Brain pericyte (primary cell): ENCODE measurements at regions not wholly inside any gene's neighbourhood (a gene's known extent, or its start where the extent isn't known, plus 50 kb on each side); places are given as distances from the start of the nearest gene placed in this dataset.
"Not testable (repeated sequence)": the region's sequence is repeated elsewhere in the genome, so short reads cannot be mapped to it uniquely, and the experiment has no call there.

Source experiments
- DNase-seq: peaks from one replicate; pipeline ENCODE4 v3.0.0-alpha.2; 2012; ENCODE audit warnings: low read depth, low spot score

DNA sequence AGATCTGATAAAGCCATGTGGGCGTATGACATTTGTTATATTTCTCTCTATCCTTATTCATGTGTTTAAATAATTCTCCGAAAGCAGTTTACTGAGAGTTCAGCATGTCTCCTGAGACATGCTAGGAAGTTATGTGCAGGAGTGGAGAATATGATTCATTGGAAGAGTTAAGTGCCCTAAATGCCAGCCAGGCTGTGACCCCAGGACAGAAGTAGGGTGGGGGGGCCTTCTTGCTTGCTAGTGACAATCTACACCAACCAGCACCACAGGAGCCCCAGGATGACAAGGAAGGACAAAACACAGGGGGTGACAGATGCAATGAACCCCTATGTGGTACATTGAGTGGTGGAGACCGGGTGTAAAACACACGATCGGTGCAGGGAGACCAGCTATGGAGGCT lies 79.5 kb upstream of the PLGLB2 start:
- not testable (repeated sequence) for DNase-seq

DNA sequence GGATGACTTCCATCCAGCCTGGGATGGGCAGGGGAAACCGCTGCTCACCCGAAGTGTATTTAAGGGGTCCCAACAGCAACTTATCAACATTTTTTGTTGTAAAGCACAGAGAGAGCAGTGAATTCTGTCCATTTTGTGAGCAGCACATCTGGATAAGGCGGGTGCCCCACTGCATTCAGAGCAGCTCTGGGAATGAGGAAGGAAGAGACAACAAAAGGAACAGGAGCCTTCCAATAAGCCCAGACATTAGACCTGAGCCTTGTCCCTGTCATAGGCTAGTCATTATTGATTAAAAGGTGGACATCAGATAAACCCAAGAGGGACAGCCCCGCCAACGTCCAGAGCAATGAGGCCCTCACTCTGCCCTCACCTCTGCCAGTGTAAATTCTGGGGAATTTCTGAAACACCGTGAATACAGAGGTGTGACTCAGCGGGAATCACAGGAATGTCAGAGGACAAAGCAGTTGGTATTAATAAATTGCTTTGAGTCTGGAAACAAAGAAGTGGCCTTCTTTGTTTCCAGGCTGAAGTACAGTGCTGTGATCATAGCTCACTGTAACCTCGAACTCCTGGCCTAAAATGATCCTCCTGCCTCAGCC lies 78.2 kb upstream of the PLGLB2 start:
- DNase-seq = not testable (repeated sequence)

DNA sequence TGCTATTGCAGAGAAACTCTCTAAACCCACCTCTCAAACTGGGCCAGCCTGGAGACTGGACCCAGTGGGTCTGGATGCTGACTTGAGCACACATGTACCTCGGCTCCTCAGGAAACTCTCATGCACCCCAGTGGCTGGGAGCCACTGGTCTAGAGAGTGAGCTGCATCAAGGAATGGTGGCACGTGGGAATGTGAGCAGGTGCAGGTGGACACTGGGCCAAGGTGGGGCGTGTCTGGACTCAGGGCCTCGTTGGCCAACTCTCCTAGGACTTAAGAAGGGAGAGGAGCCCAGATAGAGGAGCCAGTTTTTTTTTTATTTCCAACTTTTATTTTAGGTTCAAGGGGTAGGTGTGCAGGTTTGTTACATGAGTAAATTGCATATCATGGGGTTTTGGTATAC lies 75.5 kb upstream of the PLGLB2 start:
- not testable (repeated sequence) for DNase-seq

DNA sequence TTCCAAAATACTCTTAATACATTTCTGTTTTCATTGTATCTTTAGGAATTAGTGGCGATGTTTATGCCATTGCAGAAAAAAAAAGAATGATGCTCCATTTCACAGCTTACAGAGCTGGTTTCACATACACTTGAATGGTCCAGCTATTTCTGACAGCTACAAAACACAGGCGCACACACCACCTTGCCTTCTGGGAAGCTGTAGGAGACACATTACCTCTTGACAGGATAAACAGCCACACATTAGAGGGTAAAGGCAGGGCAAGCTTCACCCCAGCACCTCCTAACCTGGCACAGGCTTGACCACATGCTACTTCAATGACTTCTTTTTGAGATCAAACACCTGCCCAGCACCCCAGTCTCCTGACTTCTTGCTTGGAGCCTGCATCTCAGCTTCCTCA lies 73.2 kb upstream of the PLGLB2 start:
- DNase-seq = not testable (repeated sequence)

DNA sequence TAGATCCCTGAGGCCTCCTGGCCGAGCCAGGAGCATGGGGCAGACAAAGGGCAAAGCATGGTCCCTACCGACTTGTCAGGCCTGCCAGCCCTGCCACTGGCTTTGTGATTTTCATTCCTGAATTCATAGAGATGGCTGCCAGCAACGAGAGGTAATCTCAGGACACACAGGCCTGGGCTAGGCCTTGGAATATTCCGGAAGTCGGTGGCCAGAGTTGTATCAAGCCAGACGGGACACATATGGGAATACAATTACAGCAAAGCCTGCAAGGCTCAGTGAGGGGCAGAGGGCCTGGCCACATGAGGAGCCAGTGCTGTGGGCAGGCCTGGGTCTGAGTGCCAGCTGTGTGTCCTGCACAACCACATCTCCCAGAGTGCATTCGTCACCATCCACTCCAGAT lies 72.4 kb upstream of the PLGLB2 start:
- DNase-seq = not testable (repeated sequence)

DNA sequence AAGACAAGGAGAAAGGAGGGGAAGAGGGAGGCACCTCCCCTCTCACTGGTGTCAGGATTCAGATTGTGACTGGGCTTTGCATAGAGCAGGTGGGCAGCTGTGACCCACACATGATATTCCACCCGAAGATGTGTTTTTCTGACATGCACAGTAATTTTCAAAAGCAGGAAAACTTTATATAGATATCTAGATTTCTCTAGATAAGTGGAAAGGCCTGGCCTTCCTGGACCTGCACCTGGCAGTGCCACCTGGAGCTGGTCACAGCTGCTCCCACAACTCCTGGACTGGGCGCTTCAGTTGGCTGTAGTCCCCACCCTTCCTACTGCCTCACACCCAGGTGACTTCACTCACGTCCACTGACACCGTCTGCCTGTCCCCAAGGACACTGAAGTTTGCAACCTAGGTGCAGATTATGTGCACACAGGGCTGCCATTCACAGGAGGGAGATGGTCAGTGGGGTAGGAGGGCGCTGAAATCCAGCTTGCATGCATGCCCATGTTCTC lies 70.4 kb upstream of the PLGLB2 start:
- not testable (repeated sequence) for DNase-seq

DNA sequence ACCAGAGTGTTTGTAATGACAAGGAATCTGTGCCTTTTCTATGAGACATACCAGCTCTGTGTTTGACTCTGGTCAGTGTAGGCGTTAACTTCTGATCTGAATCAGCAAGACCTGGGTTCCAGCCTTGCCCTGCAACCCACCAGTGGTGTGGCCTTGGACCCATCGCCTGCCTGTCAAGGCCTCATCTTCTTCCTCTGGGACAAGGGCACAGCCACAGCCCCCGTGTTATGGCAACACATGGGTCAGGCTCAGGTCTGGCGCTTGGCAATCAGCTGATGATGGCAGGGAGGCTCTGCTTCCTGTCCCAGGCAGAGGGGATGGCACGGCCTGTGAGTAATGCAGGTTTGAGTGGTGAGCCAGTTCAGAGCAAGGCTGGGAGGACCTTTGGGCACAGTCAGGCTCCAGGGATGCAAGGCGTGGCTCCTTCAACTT lies 69.1 kb upstream of the PLGLB2 start:
- not testable (repeated sequence) for DNase-seq

DNA sequence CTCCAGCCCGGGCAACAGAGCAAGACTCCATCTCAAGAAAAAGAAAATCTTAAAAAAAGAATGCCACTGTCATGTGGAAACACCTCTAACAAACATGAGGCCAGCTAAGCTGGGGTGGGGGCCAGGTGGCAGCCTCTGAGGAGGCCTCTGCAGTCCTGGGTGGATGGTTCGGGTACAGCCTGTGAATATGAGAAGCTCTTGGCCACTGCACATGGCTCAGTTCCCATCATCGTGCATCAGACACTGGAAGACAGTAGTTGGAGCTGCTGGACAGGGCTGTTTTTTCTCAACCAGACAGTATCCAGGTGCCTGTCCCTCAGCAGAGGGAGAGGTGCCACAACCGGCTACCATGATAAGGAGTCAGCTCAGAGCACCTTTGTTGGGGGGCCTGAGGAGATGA lies 67.9 kb upstream of the PLGLB2 start:
- DNase-seq = not testable (repeated sequence)

DNA sequence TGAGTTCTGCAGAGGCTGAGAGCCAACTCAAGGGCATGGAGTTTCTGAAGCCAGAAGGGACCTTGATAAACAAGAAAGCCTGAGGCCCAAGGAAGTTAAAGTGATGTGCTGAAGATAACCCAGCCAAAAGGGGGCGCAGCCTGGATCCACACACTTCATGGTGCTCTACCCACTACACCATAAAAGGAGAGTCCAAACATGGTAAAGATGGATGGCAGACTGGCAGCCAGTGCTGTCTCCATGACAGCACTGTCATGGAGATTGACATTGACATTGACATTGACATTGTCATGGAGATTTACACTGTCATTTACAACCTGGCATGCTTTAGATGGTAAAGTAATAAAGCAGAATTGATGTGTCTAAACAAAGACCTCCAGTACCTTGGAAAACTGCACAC lies 67.2 kb upstream of the PLGLB2 start:
- DNase-seq = not testable (repeated sequence)

DNA sequence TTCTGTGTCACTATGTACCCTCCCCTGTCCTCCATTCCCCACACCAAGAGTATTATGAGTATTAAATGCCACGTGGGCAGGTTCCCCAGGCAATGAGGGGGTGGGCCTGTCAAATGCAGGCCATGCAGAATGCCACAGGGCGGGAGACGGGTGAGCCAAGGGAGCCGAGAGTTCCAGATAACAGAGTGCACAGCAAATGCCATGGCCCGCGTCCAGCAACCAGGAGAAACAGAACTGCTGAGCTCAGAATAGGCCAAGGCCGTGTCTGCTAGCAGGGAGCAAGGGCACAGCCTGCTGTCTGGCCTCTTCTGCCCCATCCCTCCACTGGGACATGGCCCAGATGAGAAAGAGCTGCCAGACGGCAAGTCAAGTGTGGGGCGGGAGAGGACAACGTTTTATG lies 64.4 kb upstream of the PLGLB2 start:
- not testable (repeated sequence) for DNase-seq

DNA sequence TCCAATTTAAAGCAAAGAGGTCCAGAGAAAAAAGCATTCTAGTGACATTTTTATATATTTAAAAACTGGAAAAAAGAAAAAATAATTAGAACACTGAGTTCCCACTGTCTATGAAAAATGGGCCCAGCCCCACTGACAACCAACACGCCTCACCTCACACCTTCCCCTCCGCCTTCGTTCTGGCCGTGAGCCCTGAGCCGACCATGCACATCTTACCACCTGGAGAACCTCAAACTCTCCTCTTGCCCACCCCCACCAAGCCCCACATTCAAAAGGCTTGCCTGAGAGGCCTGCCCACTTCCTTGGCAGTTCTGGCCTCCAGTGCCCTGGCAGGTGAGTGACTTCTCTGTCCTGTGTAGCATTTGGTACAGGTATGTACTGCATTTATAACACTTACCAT lies 63.9 kb upstream of the PLGLB2 start:
- not testable (repeated sequence) for DNase-seq

DNA sequence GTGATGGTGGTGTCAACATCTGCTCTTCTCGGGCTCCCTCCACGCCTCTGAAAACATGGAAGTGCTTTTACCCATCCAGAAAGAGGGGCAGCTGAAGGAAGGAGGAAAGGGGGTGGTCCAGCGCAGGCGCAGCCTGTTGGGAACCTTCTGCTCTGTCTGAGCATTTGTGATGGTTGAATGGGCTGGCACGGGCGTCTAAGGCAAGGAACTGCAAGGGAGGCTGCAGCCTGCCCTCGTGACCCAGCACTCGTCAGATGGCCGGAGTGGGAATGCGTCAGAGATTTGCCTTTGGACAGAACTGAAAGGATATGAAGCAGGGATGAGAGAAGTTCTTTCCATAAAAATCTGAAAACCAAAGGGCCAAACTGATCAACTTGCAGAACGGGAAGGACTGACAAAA lies 62.3 kb upstream of the PLGLB2 start:
- DNase-seq = not testable (repeated sequence)

DNA sequence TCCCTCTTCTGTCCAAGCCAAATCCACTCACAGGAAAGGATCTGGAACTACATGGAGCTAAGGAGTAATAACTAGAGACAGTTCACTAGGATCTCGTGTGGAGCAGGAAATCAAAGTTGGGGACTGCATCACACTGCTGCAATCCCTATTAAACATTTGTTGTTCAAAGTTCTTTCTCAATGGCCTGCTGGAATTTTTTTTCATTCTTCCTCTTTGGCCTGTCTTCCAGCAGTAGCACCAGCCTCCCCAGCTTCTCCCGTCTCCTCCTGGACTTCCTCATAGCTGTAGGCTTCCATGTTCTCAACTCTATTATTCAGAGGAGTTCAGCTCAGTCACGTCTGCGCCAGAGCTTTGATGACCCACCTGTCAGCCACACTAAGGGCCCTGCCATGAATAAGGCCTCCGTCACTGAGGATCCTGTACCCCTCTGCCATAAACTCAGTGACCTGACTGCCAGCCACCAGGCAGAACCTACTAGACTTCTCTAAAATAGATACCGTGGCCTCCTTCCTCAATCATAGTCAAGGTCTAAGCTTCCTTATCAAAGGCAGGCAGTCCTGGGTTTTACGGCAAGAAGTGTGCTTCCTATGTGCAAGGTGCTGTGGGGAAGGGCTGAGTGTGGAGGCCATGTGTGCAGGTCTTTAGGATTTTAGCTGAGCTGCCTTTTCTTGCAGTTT lies 60.9 kb upstream of the PLGLB2 start:
- not testable (repeated sequence) for DNase-seq

DNA sequence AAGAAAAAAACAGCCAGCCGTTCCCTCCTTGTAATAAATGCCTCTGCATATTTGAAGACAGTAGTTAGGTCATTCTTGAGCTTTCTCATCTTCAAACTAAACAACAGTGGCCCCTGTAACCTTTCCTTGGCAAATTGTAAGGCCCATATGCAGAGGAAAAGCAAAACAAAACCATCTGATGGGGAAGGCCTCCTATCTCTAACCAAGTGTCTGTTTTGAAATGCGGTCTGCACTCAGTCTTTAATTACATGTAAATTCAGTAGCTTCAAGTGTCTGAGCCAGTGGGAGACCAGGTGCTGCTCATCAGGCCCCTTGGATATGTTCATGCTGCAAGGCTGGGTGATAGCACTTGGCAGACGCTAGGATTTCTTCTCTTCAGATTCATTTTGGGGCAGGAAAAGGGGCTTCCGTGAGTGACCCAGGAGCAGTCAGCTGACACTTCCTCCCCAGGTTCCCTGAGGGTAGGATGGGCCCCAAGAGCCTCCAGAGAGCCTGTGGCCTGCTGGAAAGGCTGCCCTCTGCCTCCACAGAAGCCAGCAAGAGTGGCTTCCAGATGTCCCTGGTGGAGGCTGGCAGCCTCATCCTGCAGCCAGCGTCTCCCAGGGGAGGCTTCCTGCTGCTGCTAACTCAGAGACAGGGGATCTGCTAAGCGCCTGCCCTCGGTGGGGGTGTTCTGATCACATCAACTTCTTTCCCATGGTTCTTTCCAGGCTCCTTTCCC lies 60.2 kb upstream of the PLGLB2 start:
- not testable (repeated sequence) for DNase-seq

DNA sequence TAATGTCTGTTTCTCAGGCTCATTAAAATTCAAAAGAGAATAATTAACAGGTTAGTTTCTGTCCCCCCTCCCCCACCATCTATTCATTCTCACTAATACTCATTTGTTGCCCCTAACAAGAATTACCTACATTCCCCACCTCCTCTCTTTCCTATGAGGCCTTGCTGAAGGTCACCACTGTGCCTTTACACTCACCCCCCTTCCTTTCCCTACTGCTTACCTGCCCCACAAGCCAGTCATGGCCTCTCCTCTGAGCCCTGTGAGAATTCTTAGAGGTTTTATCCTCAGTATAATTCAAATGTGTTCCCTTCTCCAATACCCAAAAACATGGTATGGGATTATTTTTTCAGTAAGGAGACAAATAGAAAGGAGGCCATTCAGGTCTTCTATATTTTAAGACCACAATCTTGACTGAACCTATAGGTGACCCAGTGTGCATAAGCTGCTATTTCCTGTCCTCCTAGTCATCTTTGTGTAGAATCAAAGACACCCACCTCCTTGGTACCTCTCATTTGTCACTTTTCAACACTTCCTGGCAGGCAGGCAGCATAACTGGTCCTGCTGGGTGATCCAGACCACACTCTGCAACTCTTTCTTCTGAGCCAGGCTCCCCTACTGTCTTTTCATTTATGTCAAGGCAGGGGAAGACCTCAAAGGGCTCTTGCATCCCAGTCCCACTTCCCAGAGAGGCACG lies 55.8 kb upstream of the PLGLB2 start:
- not testable (repeated sequence) for DNase-seq

DNA sequence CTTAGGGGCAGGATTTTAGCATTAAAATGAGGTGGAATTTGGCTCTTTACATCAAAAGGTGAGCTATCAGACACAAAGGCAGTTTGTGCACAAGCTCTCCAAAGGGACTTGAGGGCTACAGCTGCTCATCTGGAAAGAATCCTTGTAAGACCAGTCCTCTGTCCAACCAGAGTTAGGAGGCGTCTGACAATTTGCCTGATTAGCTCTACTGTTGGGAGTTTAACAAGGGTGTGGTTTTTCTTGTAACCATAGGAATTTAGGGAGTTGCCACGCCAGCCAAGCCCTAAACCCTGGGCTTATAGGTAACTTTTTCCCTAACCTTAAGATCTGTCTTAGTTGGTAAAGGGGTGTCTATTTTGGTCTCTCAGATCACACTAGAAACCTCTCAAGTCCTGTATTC lies 55.0 kb upstream of the PLGLB2 start:
- DNase-seq = not testable (repeated sequence)

DNA sequence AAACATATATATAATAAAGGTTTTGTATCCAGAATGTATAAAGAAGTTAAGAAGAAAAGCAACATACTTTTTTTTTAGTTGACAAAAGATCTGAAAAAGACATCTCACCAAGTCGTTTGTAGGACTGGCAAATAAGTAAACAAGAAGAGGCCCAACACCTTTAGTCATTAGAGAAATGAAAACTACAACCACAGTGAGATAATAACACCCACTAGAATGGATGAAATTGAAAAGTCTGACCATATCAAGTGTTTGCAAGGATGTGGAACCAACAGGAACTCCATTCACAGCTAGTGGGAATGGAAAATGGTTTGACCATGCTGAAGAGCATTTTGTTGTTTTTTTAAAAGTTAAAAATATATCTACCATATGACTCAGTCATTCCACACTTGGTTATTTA lies 54.0 kb upstream of the PLGLB2 start:
- DNase-seq = not testable (repeated sequence)

DNA sequence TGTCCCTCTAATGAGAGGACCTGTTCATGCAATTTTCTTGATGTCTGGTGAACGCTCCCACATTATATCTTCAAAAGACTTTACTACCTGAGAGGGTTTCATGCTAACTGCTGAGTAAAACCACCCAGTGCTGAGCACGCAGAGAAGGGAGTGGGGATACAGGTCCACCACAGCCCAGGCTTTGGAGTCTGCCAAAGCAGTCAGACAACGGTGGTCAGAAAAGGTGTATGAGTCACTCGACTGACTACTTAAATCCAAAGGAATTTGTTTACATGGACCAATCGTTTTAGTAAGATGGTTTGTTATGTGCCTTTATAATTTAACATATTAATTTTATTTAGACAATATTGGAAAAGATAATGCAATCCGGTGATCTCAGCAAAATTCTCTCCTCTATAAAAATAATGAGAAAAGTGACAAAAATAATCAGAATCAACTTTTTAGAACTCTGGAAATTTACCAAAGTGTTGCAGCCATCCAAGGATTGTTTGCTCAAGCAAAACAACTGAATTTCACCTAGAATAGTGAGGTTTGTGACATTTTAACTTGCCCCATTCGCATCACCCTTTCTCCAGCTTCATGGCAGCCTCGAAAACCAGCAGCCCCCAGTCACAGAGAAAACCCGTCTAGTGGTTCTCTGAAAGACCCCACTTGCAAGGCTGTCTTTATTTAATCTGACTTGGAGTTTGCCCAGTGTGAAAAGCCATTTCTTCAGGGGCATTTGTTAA lies 52.1 kb upstream of the PLGLB2 start:
- DNase-seq = not testable (repeated sequence)
